ENCODE measurements at regions not wholly inside any gene's neighbourhood (a gene's known extent, or its start where the extent isn't known, plus 50 kb on each side); places are given as distances from the start of the nearest gene placed in this dataset.
"Not testable (repeated sequence)": the region's sequence is repeated elsewhere in the genome, so short reads cannot be mapped to it uniquely, and the experiment has no call there.

- Histone ChIP-seq H3K9me3 (ENCODE audit: control insufficient read depth, insufficient read depth, low read length) (no peaks in the 10 kb centered on the region), H3K27me3 (ENCODE audit: control insufficient read depth, insufficient read depth, low read length) (no peaks in the 10 kb centered on the region), H3K27ac (ENCODE audit: low read length) (no peak overlapping the region), H3K4me1 (ENCODE audit: control insufficient read depth, insufficient read depth, low read length) (no peaks in the 10 kb centered on the region), H3K4me3 (ENCODE audit: low read length) (no peak overlapping the region), H3K36me3 (ENCODE audit: control insufficient read depth, insufficient read depth, low read length) (no peaks in the 10 kb centered on the region)
- WGBS (ENCODE audit: insufficient coverage, insufficient read length), result no CpG with 5 or more reads among the region's 3 CpGs
- no peak for DNase-seq (ENCODE audit: low read depth, low spot score)
Measured at GRCh38 chr6:155762649-155763048, 307.0 kb upstream of the NOX3 start.

GRCh38 chr6:155755452-155755851, 299.8 kb upstream of the NOX3 start:
- WGBS (ENCODE audit: insufficient coverage, insufficient read length), result no CpG with 5 or more reads among the region's 3 CpGs
- Histone ChIP-seq H3K9me3 (ENCODE audit: control insufficient read depth, insufficient read depth, low read length) (no peaks in the 10 kb centered on the region), H3K4me3 (ENCODE audit: low read length) (no peak overlapping the region), H3K36me3 (ENCODE audit: control insufficient read depth, insufficient read depth, low read length) (no peaks in the 10 kb centered on the region), H3K4me1 (ENCODE audit: control insufficient read depth, insufficient read depth, low read length) (no peaks in the 10 kb centered on the region), H3K27ac (ENCODE audit: low read length) (no peak overlapping the region), H3K27me3 (ENCODE audit: control insufficient read depth, insufficient read depth, low read length) (no peaks in the 10 kb centered on the region)
- DNase-seq (ENCODE audit: low read depth, low spot score), result no peak

- not testable (repeated sequence) for H3K27me3 ChIP-seq (ENCODE audit: control insufficient read depth, insufficient read depth, low read length); H3K4me1 ChIP-seq (ENCODE audit: control insufficient read depth, insufficient read depth, low read length); H3K9me3 ChIP-seq (ENCODE audit: control insufficient read depth, insufficient read depth, low read length)
Measured at GRCh38 chr6:155748778-155749177, 293.1 kb upstream of the NOX3 start.

GRCh38 chr6:155747491-155747890, 291.9 kb upstream of the NOX3 start:
- Histone ChIP-seq H3K4me3 (ENCODE audit: low read length) (no peak overlapping the region), H3K27me3 (ENCODE audit: control insufficient read depth, insufficient read depth, low read length) (no peaks in the 10 kb centered on the region), H3K27ac (ENCODE audit: low read length) (no peak overlapping the region), H3K36me3 (ENCODE audit: control insufficient read depth, insufficient read depth, low read length) (no peaks in the 10 kb centered on the region), H3K4me1 (ENCODE audit: control insufficient read depth, insufficient read depth, low read length) (no peaks in the 10 kb centered on the region), H3K9me3 (ENCODE audit: control insufficient read depth, insufficient read depth, low read length) (no peaks in the 10 kb centered on the region)
- no CpG with 5 or more reads among the region's 3 CpGs for WGBS (ENCODE audit: insufficient coverage, insufficient read length)
- DNase-seq (ENCODE audit: low read depth, low spot score), result no peak

More at GRCh38 chr6:155748778-155749177, 293.1 kb upstream of the NOX3 start:
- not testable (repeated sequence) for DNase-seq (ENCODE audit: low read depth, low spot score); H3K36me3 ChIP-seq (ENCODE audit: control insufficient read depth, insufficient read depth, low read length); H3K4me3 ChIP-seq (ENCODE audit: low read length); H3K27ac ChIP-seq (ENCODE audit: low read length)
- no CpG with 5 or more reads among the region's 3 CpGs for WGBS (ENCODE audit: insufficient coverage, insufficient read length)

- no peaks in the 10 kb centered on the region for H3K9me3 ChIP-seq (ENCODE audit: control insufficient read depth, insufficient read depth, low read length)
- H3K36me3 ChIP-seq (ENCODE audit: control insufficient read depth, insufficient read depth, low read length), result no peaks in the 10 kb centered on the region
- no peak overlapping the region for H3K4me3 ChIP-seq (ENCODE audit: low read length)
- no peaks in the 10 kb centered on the region for H3K27me3 ChIP-seq (ENCODE audit: control insufficient read depth, insufficient read depth, low read length)
- no peak overlapping the region for H3K27ac ChIP-seq (ENCODE audit: low read length)
- no CpG with 5 or more reads among the region's 1 CpG for whole genome bisulfite sequencing (ENCODE audit: insufficient coverage, insufficient read length)
- H3K4me1 ChIP-seq (ENCODE audit: control insufficient read depth, insufficient read depth, low read length), result no peaks in the 10 kb centered on the region
- DNase-seq (ENCODE audit: low read depth, low spot score), result no peak
Measured at GRCh38 chr6:155740781-155741399, 285.3 kb upstream of the NOX3 start.

GRCh38 chr6:155738602-155739105, 283.0 kb upstream of the NOX3 start:
- no peaks in the 10 kb centered on the region for H3K27me3 ChIP-seq (ENCODE audit: control insufficient read depth, insufficient read depth, low read length)
- no peaks in the 10 kb centered on the region for H3K4me1 ChIP-seq (ENCODE audit: control insufficient read depth, insufficient read depth, low read length)
- WGBS (ENCODE audit: insufficient coverage, insufficient read length), result no CpG with 5 or more reads among the region's 3 CpGs
- no peak overlapping the region for H3K27ac ChIP-seq (ENCODE audit: low read length)
- no peak overlapping the region for H3K4me3 ChIP-seq (ENCODE audit: low read length)
- H3K9me3 ChIP-seq (ENCODE audit: control insufficient read depth, insufficient read depth, low read length), result no peaks in the 10 kb centered on the region
- no peak for DNase-seq (ENCODE audit: low read depth, low spot score)
- H3K36me3 ChIP-seq (ENCODE audit: control insufficient read depth, insufficient read depth, low read length), result no peaks in the 10 kb centered on the region

- Histone ChIP-seq H3K4me1 (ENCODE audit: control insufficient read depth, insufficient read depth, low read length) (no peaks in the 10 kb centered on the region), H3K27ac (ENCODE audit: low read length) (no peak overlapping the region), H3K9me3 (ENCODE audit: control insufficient read depth, insufficient read depth, low read length) (no peaks in the 10 kb centered on the region), H3K4me3 (ENCODE audit: low read length) (no peak overlapping the region), H3K36me3 (ENCODE audit: control insufficient read depth, insufficient read depth, low read length) (no peaks in the 10 kb centered on the region), H3K27me3 (ENCODE audit: control insufficient read depth, insufficient read depth, low read length) (no peaks in the 10 kb centered on the region)
- no CpG with 5 or more reads among the region's 1 CpG for WGBS (ENCODE audit: insufficient coverage, insufficient read length)
- DNase-seq (ENCODE audit: low read depth, low spot score), result no peak
Measured at GRCh38 chr6:155717374-155717773, 261.7 kb upstream of the NOX3 start.

GRCh38 chr6:155710704-155711103, 255.1 kb upstream of the NOX3 start:
- WGBS (ENCODE audit: insufficient coverage, insufficient read length), result no CpG with 5 or more reads among the region's 2 CpGs
- DNase-seq (ENCODE audit: low read depth, low spot score), result no peak
- Histone ChIP-seq H3K4me3 (ENCODE audit: low read length) (no peak overlapping the region), H3K27ac (ENCODE audit: low read length) (no peak overlapping the region), H3K27me3 (ENCODE audit: control insufficient read depth, insufficient read depth, low read length) (no peaks in the 10 kb centered on the region), H3K9me3 (ENCODE audit: control insufficient read depth, insufficient read depth, low read length) (no peaks in the 10 kb centered on the region), H3K36me3 (ENCODE audit: control insufficient read depth, insufficient read depth, low read length) (no peaks in the 10 kb centered on the region), H3K4me1 (ENCODE audit: control insufficient read depth, insufficient read depth, low read length) (no peaks in the 10 kb centered on the region)

- no peaks in the 10 kb centered on the region for H3K4me1 ChIP-seq (ENCODE audit: control insufficient read depth, insufficient read depth, low read length)
- H3K9me3 ChIP-seq (ENCODE audit: control insufficient read depth, insufficient read depth, low read length), result no peaks in the 10 kb centered on the region
- H3K4me3 ChIP-seq (ENCODE audit: low read length), result no peak overlapping the region
- no peaks in the 10 kb centered on the region for H3K36me3 ChIP-seq (ENCODE audit: control insufficient read depth, insufficient read depth, low read length)
- WGBS (ENCODE audit: insufficient coverage, insufficient read length), result no CpG with 5 or more reads among the region's 10 CpGs
- no peak overlapping the region for H3K27ac ChIP-seq (ENCODE audit: low read length)
- H3K27me3 ChIP-seq (ENCODE audit: control insufficient read depth, insufficient read depth, low read length), result no peaks in the 10 kb centered on the region
- no peak for DNase-seq (ENCODE audit: low read depth, low spot score)
Measured at GRCh38 chr6:155709262-155709661, 253.6 kb upstream of the NOX3 start.

GRCh38 chr6:155708100-155708499, 252.5 kb upstream of the NOX3 start:
- no peaks in the 10 kb centered on the region for H3K9me3 ChIP-seq (ENCODE audit: control insufficient read depth, insufficient read depth, low read length)
- no peaks in the 10 kb centered on the region for H3K36me3 ChIP-seq (ENCODE audit: control insufficient read depth, insufficient read depth, low read length)
- H3K27me3 ChIP-seq (ENCODE audit: control insufficient read depth, insufficient read depth, low read length), result no peaks in the 10 kb centered on the region
- WGBS (ENCODE audit: insufficient coverage, insufficient read length), result no CpG with 5 or more reads among the region's 5 CpGs
- no peak overlapping the region for H3K27ac ChIP-seq (ENCODE audit: low read length)
- no peak for DNase-seq (ENCODE audit: low read depth, low spot score)
- no peaks in the 10 kb centered on the region for H3K4me1 ChIP-seq (ENCODE audit: control insufficient read depth, insufficient read depth, low read length)
- no peak overlapping the region for H3K4me3 ChIP-seq (ENCODE audit: low read length)

GRCh38 chr6:155706806-155707205, 251.2 kb upstream of the NOX3 start:
- DNase-seq (ENCODE audit: low read depth, low spot score), result no peak
- Histone ChIP-seq H3K4me1 (ENCODE audit: control insufficient read depth, insufficient read depth, low read length) (no peaks in the 10 kb centered on the region), H3K36me3 (ENCODE audit: control insufficient read depth, insufficient read depth, low read length) (no peaks in the 10 kb centered on the region), H3K27me3 (ENCODE audit: control insufficient read depth, insufficient read depth, low read length) (no peaks in the 10 kb centered on the region), H3K27ac (ENCODE audit: low read length) (no peak overlapping the region), H3K4me3 (ENCODE audit: low read length) (no peak overlapping the region), H3K9me3 (ENCODE audit: control insufficient read depth, insufficient read depth, low read length) (no peaks in the 10 kb centered on the region)
- WGBS (ENCODE audit: insufficient coverage, insufficient read length), result no CpG with 5 or more reads among the region's 1 CpG
